NB4 (cell line): ENCODE measurements at regions not wholly inside any gene's neighbourhood (a gene's known extent, or its start where the extent isn't known, plus 50 kb on each side); places are given as distances from the start of the nearest gene placed in this dataset.

ENCODE experiments used
- MYC ChIP-seq: IDR thresholded peaks from 2 replicates; pipeline ENCODE4 v1.6.1; 2011; ENCODE audit warnings: low read depth, low read length
- POLR2A ChIP-seq: IDR thresholded peaks from 2 replicates; pipeline ENCODE4 v1.6.1; 2011; ENCODE audit warnings: mild to moderate bottlenecking; ENCODE audit not compliant: insufficient read length; ENCODE audit errors: extremely low read depth
- TF ChIP-seq, protein P1 (sequence below): IDR thresholded peaks from one replicate; pipeline ENCODE4 v1.5.1; 2012; ENCODE audit warnings: low read depth, low read length

DNA sequence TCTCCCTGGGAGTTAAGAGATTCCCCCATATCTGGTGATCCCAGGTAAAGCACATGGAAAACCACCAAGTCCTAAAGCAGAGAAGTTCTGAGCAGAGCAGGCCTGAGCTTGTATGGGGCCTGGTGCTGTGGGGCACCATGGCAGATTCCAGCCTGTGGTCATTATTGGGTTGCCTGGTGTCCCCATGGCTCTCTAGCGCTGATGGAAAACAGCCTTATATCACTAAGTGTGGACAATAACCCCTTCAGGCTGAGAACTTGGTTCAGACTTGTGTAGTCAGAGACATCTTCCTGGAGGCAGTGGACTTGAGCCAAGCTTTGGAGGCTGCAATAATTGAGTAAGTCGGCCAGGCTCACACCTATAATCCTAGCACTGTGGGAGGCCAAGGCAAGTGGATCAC is 96.8 kb downstream of the MCFD2 start:
- TF ChIP-seq, protein P1, sequence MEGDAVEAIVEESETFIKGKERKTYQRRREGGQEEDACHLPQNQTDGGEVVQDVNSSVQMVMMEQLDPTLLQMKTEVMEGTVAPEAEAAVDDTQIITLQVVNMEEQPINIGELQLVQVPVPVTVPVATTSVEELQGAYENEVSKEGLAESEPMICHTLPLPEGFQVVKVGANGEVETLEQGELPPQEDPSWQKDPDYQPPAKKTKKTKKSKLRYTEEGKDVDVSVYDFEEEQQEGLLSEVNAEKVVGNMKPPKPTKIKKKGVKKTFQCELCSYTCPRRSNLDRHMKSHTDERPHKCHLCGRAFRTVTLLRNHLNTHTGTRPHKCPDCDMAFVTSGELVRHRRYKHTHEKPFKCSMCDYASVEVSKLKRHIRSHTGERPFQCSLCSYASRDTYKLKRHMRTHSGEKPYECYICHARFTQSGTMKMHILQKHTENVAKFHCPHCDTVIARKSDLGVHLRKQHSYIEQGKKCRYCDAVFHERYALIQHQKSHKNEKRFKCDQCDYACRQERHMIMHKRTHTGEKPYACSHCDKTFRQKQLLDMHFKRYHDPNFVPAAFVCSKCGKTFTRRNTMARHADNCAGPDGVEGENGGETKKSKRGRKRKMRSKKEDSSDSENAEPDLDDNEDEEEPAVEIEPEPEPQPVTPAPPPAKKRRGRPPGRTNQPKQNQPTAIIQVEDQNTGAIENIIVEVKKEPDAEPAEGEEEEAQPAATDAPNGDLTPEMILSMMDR = no peak
- TF ChIP-seq POLR2A = no peak
- no peak for TF ChIP-seq MYC
